CD4-positive, alpha-beta T cell treated with Interleukin-17A for 4 hours (primary cell): ENCODE measurements at regions not wholly inside any gene's neighbourhood (a gene's known extent, or its start where the extent isn't known, plus 50 kb on each side); places are given as distances from the start of the nearest gene placed in this dataset.
"Not testable (repeated sequence)": the region's sequence is repeated elsewhere in the genome, so short reads cannot be mapped to it uniquely, and the experiment has no call there.

ENCODE experiments used
- DNase-seq: peaks from one replicate; pipeline ENCODE4 v3.0.0-alpha.2; 2020; ENCODE audit warnings: mixed read lengths

DNA sequence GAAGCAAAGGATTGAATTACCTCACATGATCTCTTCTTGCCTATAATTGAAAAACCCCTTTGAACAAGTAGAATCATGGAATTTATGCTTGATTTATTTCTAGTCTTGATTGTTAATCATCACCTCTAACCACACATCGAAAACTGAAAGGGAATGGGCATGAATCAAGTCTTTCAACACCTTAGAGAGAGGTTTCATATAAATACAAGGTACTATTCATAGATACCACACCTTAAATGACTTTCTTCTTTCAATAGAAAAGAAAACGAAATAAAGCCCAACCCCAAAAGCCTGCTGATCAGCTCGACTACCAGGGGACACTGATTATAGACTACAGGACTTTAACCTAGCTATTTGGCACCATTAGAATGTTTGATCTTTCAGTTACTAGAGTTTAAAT lies 128.6 kb upstream of the PTPRZ1 start:
- DNase-seq = no peak

DNA sequence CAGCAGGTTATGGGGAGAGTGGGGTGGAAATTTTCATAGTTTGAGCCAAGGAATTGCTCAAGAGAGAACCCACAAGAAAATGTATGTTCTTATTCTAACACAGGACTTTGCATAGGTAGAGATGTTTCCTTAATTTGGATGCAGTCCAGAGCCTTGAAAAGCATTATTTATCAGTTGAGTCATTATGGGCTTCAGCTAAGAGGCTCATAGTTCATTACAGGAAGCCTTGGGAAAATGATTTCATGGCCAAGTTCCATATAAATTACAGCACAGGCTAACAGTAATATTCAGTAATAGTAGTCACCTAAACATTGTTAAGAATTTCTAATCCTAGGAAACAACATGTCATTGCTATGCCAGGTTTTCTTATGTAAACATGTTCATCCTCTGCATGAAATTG lies 131.1 kb upstream of the PTPRZ1 start:
- no peak for DNase-seq

DNA sequence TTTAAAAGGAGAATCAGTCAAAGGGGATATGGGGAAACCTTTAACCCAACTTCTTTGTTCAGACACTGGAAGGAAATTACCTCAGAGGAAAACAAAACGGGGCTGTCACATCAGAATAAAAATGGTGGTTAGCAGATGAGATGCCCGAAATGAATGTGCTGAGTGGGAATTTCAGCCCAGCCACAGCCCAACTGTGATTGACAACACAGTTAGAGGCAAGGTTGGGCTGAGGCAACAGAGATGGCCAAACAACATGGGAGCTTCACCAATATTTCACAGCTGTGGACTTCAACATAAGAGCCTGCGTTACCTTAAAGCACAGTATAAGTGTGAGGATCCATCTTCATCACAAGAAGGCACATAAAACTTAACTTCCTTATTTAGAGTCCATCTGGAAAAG lies 133.5 kb upstream of the PTPRZ1 start:
- DNase-seq = no peak

DNA sequence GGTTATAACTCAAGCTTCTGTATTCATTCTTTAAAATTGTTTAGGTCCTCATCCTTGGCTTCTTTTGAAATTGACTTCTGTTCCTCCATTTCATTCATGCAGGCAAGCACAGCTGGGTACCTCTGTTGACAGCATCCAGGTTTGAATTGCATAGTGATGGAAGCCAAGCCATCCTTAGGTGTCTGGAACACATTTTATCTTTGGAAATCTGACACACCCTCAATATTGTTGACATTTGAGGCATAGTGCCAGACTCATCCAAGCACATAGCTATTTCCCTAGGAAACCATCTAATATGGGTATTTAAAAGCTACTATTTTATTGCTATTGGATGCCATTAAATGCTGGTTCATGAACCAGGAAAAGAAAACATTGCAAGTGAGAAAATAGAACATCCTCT lies 142.1 kb upstream of the PTPRZ1 start:
- DNase-seq = no peak

DNA sequence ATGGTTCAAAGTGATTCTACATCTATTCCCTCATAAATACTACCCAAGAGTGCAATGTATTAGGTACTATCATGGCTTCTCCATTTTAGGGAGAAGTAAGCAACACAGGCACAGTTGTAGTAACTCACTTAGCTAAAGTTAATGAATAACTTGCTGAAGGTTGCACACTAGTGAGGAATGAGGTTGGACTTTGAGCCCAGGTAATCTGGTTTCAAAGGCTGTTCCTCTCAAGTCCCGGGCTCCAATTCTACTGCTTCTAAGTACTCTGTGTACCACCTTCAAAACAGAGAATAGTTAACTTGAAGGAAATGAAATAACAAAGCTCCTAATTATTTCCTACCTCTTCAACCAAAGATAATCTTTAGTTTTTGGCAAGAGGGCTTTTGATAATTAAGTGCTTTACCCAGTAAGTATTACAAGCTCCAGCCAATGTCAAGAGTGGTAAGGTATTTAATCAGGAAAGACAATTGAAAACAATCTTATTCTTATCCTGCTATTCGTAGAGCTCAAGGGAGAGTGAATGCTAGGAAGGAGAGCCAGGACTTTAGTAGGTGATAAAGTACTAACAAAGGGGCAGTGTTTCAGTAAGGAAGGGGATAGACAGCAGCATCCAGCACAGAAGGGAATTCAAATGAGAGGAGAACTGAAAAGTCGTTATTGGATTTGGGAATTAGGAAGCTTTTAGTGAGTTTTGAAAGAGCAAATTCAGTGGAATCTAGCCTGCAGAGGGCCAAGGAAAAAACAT lies 158.2 kb upstream of the PTPRZ1 start:
- DNase-seq = no peak

DNA sequence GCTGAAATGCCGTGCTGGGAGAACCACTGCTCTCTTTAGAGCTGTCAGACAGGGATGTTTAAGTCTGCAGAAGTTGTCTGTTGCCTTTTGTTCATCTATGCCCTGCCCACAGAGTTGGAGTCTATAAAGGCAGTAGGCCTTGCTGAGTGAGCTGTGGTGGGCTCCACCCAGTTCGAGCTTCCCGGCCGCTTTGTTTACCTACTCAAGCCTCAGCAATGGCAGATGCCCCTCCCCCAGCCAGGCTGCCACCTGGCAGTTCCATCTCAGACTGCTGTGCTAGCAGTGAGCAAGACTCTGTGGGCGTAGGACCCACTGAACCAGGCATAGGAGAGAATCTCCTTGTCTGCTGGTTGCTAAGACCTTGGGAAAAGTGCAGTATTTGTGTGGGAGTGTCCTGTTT lies 160.0 kb upstream of the PTPRZ1 start:
- DNase-seq = not testable (repeated sequence)

DNA sequence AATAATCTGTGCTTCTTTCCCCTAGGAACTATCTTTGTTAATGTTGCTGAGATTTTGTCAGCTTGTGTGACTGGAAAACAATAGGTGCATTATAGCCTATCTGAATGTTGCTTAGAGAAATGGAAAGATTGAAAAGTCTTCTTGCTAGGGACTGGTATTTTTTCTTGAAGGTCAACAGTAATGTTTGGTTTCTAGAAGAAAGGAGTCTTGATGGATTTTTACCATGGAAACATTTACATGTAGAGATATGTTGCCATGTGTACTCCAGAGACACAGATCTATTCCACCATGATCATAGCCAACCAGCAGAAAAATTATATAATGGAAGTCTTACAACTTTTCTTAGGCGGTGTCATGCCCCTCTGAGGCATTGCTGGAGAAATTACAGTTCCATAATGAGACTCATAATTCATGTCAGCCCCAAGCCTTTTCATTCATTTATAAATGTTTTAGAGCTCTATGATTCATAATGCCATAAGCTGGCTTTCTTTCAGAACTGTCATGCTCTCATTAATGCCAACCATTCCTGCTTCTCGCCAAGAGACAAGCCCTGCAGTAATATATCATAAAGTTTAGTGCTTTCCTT lies 175.1 kb upstream of the PTPRZ1 start:
- DNase-seq = no peak

DNA sequence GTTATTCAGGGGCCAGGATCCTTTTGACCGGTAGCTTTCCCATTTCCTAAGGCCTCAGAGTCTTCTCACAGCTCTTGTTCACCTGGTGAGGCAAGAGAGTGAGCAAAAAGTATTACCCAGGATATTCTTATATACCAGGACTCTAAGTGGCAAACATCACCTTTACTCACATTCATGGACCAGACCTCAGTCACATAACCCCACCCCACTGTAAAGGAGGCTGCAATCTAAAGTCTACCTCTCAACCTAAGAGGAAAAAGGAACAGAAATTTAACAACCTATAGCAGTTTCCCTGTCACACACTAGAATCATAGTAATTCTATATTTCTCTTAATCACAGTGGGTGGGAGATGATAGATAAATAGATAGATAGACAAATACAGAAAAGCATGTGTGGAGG lies 176.0 kb upstream of the PTPRZ1 start:
- DNase-seq = no peak

DNA sequence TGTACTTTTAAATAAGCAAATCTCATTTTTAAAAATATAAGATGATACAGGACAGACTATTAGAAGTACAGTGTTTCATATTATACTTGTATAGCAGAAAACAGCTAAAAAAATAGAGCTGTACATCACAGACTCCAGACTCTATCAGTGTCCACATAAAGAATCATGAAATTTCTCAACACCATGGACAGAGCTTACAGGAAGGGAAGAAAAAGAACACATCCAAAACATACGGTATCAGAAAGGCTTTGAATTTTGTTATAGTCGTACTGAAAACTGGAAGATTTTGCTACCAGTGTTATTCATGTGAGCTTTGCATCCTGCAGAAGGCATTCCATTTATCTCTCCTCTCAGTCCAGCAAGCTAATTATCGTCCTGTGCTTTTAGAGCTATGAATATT lies 183.2 kb upstream of the PTPRZ1 start:
- DNase-seq = no peak

DNA sequence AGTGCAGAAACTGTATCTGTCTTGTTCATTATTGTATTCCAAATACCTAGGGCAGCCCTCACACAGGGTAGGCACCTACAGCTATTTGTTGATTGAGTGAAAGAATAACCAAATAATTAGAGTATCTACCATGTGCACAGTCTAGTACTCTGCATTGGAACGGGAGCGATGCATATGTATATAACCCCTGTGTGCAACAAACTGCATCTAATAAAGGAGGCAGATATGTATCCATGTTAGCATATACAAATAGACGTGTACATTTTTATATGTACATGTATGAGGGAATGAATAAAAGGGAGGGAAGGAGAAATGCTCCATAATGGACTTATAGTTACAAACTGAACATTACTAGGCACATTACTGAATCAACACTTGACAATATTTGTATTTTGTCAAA lies 191.3 kb upstream of the PTPRZ1 start:
- DNase-seq = no peak

DNA sequence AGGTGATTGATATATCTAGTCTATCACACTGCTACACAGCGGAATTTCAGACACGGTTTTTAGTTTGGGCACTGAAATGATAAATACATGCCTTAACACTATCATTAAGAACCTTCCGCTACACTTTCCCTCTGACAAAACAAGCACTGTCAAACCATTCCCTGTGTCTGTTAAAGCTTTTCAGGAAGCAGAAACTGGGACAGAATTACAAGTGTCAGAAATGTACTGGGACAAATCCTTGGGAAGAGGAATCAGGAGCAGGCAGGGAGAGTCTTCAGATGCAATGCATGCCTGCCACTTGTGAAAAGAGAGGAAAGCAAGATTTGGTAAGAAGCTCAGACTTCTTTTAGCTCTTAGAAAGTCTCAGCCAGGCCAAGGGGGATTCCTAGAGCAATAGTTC lies 196.8 kb upstream of the PTPRZ1 start:
- no peak for DNase-seq

DNA sequence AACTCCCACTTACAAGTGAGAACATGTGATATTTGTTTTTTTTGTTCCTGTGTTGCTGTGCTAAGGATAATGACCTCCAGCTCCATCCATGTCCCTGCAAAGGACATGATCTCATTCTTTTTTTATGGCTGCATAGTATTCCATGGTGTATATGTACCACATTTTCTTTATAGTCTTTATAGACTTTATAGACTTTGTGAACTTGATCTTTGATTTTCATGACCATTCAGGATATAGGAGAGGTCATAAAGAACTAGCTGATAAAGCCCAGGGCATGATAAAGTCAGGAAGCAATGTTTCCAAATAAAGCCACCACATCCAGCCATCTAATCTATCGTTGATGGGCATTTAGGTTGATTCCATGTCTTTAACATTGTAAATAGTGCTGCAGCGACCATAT lies 198.5 kb upstream of the PTPRZ1 start:
- not testable (repeated sequence) for DNase-seq

DNA sequence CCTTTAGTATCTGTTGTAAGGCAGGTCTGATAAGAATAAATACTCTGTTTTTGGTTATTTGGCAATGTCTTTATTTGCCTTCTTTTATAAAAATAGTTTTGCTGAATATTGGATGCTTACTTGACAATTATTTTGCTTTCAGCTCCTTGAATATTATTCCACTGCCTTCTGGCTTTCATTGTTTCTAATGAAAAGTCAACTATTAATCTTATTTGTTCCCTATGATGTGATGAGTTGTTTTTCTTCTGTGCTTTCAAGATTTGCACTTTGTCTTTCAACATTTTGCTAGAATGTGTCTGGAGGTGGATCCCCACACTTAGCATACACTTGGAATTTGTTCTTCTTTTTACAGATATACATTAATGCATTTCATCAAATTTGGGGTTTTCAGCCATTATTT lies 203.8 kb upstream of the PTPRZ1 start:
- DNase-seq = no peak

DNA sequence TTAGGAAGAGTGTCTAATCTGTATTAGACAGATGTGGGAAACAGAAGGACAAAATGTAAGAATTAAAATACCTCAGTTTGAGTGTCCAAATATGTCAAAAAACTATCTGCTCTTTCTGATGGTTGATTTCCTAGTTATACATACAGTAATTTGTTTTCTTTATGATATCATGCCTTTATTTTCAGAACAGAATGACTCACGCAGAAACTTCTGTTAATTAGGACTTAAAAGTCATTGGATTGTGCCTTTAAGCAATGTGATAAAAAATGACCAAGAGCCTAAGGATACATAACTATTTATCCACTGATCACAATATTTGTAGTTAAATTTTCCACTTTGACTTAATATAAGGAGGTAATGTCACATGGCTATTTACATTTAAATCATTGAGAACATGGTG lies 206.7 kb upstream of the PTPRZ1 start:
- DNase-seq = no peak

DNA sequence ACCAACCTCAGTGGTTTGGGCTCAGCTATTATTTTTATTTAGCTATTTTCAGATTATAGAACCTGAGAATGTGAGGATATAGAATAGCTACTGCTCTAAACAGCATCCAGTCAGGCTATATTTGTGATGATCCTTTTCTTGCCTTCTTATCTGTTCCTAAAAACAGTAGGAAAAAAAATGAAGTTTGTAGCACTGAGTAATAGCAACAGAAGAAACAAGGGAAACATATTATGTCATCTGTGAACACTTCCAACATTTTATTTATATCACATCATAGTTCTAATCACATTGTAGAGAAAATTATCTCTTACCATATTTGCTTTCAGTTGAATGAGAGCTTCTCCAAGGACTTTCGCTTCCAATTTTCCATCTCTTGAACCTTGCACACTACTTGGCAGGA lies 229.6 kb upstream of the PTPRZ1 start:
- no peak for DNase-seq

DNA sequence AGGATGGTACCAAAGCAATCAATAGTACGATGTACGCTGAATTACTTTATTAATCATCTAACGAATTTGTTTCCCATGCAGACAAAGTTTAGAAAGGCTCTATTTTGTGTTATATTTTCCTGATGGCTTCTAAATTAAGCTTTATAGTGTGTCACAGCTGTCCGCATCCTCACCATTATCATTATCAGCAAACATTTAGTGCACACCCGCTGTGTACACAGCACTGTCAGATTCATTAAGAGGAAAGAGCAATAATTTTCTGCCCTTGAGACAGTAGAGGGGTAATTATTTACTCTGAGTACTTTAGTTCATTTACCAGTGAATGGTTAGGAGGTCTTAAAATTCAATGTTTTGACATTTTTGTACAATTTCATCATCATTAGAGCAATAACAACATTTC lies 233.3 kb upstream of the PTPRZ1 start:
- DNase-seq = no peak

DNA sequence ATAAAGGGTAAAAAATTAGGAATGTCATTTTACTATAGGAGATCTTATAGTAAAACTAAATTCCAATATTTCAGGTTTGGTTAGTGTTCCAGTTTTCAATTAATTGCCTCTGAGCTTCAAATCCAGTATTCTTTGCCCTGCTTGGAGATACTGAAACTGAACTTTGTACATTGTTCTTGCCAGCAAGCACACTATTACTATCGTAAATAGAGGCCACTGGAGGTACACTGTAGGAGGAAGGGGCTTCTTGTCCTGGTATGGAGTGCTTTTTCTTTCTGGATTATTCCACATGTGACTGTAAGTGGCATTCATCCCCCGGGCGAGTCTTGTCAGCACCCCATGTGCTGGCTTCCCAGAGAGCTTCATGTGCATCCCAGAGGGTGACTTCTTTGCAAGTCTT lies 234.7 kb upstream of the PTPRZ1 start:
- no peak for DNase-seq

DNA sequence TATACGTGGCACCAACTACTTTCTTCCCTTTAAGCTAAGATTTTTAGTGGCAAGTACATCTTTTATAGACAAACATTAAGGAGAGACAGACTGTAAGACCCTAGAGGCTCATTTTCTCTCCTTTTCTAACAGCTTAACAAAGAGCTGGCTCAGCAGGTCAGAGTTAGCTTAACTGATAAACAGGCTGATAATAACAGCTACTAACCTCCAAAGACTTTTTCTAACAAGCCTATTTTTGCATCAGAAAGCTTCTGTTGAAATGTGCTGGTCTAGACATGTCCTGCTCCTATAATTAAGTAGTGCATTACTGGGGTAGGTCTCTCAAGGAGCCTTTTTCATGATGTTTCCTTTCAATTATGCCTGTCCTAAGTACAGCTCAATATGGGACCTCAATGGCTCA lies 238.2 kb upstream of the FAM3C start:
- DNase-seq = no peak

DNA sequence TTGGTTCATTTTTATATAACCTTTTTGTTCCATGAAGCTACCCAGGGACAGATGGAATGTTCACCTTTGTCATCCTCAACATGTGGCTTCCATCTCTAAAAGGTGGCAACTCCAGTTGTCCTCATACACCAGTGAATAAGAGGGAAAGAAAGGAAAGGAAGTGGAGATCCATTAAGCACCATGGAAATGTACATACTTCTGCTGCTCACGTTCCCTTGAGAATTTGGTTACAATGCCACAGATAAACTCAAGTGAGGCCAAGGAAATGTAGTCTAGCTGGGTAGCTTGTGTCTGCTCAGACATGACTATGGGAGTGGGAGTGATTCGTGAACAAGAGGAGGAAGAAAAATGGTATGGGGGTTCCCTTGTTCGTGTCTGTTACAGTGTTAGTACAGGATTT lies 237.1 kb upstream of the FAM3C start:
- DNase-seq = no peak

DNA sequence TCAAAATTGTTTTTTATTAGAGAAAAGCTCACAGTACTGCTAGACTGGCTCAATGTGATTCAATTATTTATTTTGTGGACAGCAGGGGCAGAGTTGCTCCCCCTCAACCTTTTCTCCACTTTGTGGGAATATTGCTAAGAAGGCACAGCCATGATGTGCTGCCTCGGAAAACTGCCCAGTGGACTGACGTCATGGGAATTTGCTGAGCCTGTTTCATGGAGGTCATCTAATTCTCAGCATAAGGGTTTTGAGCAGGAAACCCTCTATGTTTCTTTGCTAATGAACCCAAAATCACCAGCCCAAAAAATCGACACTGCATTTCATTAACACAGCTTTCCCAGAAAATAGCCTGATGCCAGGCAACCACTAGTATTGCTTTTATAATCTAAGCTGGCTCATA lies 228.8 kb upstream of the FAM3C start:
- no peak for DNase-seq

DNA sequence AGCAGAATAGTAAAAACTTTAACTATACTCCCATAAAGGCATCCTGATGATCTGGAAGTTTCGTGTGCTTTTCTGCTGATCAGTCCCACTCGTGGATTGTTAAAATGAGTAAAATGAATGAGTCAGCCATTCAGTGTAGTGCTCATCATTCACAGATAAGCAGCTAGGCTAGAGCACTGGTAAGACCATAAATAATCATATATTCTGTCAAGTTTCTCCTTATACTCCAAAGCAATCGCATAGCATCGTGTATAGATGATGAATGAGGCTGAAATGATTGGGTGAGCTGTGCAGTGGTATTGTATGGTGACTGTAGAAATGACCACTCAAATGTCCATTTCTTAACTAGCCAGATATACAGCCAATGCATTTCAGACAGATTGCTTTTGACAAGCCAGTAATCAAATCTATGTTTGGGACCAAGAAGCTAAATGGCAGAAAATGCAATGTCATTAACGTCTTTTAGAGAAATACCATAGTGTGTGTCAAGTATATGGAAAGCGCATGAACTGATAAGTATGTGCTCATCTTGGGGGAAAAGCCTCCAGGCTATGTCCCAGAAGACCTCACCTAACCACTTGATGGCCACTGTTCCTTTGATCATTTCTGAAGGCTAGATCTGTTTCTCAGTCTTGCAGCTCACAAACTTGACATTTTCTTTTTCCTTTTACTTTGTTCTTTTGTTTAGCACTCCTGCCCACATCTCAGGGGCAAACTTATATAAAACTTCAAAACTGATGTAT lies 227.2 kb upstream of the FAM3C start:
- no peak for DNase-seq

DNA sequence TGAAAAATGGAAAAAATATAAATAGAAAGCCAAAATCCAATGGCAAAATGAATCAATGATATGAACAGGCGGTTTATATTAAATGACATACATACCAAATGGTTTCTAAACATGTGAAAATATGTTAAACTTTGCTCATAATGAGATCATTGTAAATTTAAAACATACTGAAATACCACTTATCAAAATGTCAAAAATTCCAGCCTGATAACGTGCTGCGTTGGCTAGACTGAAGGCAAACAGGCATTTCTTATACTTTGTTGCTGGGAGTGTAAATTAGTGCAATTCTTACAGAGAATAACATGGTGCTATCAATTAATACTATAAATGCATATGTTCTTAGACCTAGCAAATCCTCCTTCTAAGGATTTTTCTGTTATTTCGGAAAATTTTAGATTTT lies 225.8 kb upstream of the FAM3C start:
- no peak for DNase-seq

DNA sequence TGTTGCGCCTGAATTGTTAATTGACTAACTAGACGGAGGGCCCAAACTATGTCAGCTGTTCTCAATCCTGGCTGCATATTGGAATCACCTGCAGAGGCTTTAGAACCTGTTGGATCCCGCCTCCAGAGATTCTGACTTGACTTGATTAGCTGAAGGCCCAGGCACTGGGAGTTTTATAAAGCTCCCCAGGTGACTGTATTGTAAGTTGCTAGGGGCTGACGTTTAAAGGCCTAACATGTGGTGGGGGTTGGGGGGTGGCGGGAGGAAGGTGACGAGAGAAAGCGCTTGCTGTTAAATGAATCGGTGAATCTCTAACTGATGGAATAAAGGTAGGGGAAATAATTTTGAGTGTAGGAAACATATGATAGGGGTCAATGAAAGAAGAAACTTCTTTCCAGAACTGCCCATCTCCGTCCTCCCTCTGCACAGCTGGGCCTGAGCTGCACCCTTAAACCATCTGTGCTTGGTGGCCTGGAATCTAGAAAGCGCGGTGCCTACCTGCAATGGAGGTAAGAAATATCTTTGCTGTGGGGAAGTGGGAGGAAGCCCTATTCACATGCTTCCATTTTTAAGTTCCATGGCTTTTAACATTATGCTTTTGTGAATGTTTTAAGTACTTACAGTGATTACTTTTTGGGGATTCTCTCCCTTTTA lies 225.0 kb upstream of the FAM3C start:
- no peak for DNase-seq

DNA sequence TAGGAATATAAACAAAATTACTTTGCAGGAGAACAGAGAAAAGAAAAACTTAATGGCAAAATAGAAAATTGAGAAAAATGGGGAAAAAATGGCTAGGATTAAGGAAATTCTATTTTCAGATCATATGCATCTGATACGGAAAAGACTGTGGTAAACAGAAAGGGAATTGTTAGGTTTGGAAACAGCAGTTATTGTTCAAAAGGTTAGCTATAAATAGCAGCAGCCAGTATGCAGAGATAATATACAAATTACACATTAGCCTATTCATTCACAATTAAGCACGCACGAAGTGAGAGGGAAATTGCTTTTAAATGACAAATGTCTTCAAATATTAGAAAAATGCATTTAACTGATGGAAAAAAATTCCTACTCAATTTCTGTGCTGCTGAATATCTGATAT lies 224.1 kb upstream of the FAM3C start:
- no peak for DNase-seq
